Hepatocyte (in vitro differentiated cells): ENCODE measurements at regions not wholly inside any gene's neighbourhood (a gene's known extent, or its start where the extent isn't known, plus 50 kb on each side); places are given as distances from the start of the nearest gene placed in this dataset.

Source experiments
- DNase-seq: peaks from one replicate; pipeline ENCODE4 v3.0.0-alpha.2; 2016; ENCODE audit warnings: low spot score
- H2AFZ ChIP-seq: fragments of 200-600 bp; sonication (generic); 2 replicates; pipeline ENCODE4 v1.6.0; 2016; ENCODE audit warnings: antibody characterized with exemption, mild to moderate bottlenecking
- H3K27ac ChIP-seq: fragments of 200-600 bp; sonication (generic); 2 replicates; pipeline ENCODE4 v1.5.1; 2016; ENCODE audit warnings: mild to moderate bottlenecking
- H3K27me3 ChIP-seq: fragments of 200-600 bp; sonication (generic); 2 replicates; pipeline ENCODE4 v1.6.1; 2016
- H3K36me3 ChIP-seq: fragments of 200-600 bp; sonication (generic); replicated peaks from 2 replicates; pipeline ENCODE4 v1.5.1; 2016; ENCODE audit warnings: low read depth; ENCODE audit not compliant: insufficient read depth
- H3K4me1 ChIP-seq: fragments of 200-600 bp; sonication (generic); 2 replicates; pipeline ENCODE4 v1.5.1; 2016; ENCODE audit warnings: mild to moderate bottlenecking, moderate library complexity; ENCODE audit not compliant: insufficient read depth
- H3K4me2 ChIP-seq: fragments of 200-600 bp; sonication (generic); 2 replicates; pipeline ENCODE4 v1.6.0; 2016
- H3K4me3 ChIP-seq: fragments of 200-600 bp; sonication (generic); 2 replicates; pipeline ENCODE4 v1.5.1; 2016; ENCODE audit warnings: mild to moderate bottlenecking
- H3K79me2 ChIP-seq: fragments of 200-600 bp; sonication (generic); 2 replicates; pipeline ENCODE4 v1.6.0; 2017; ENCODE audit warnings: mild to moderate bottlenecking
- H3K9me2 ChIP-seq: fragments of 200-600 bp; sonication (generic); replicated peaks from 2 replicates; pipeline ENCODE4 v1.6.0; 2017; ENCODE audit warnings: mild to moderate bottlenecking; ENCODE audit not compliant: insufficient read depth
- H3K9me3 ChIP-seq: fragments of 200-600 bp; sonication (generic); 2 replicates; pipeline ENCODE4 v1.5.1; 2016; ENCODE audit warnings: low read depth, mild to moderate bottlenecking
- H4K20me1 ChIP-seq: fragments of 200-600 bp; sonication (generic); 2 replicates; pipeline ENCODE4 v1.6.0; 2016; ENCODE audit warnings: mild to moderate bottlenecking; ENCODE audit not compliant: insufficient read depth, poor library complexity, severe bottlenecking
- CTCF ChIP-seq: fragments of 200-600 bp; sonication (generic); IDR thresholded peaks from 2 replicates; pipeline ENCODE4 v1.5.1; 2016; ENCODE audit warnings: antibody characterized with exemption, mild to moderate bottlenecking; ENCODE audit not compliant: poor library complexity
- EZH2 ChIP-seq: fragments of 200-600 bp; sonication (generic); IDR thresholded peaks from 2 replicates; pipeline ENCODE4 v1.6.1; 2016; ENCODE audit warnings: antibody characterized with exemption, mild to moderate bottlenecking, borderline replicate concordance
- EZH2phosphoT487 ChIP-seq: fragments of 200-600 bp; sonication (generic); IDR thresholded peaks from one replicate; pipeline ENCODE4 v1.6.1; 2018; ENCODE audit warnings: antibody characterized with exemption, mild to moderate bottlenecking, low read depth, moderate library complexity; ENCODE audit not compliant: unreplicated experiment, severe bottlenecking
- WGBS: methylation state at CpG from one replicate; pipeline ENCODE4 v1.1.6; 2016; ENCODE audit warnings: low lambda C conversion rate; ENCODE audit errors: missing lambda C conversion rate; 5-methylcytosine and 5-hydroxymethylcytosine counted together

GRCh38 chr3:165549665-165550064, 287.6 kb downstream of the BCHE start:
- Histone ChIP-seq H3K79me2 (no peaks in the 10 kb centered on the region), H3K9me3 (peaks cover 4% of the 10 kb centered on the region), H3K4me1 (no peaks in the 10 kb centered on the region), H3K9me2 (no peaks in the 10 kb centered on the region), H4K20me1 (no peaks in the 10 kb centered on the region), H3K27me3 (no peaks in the 10 kb centered on the region), H3K27ac (no peak overlapping the region), H3K4me2 (no peak overlapping the region), H3K4me3 (no peak overlapping the region), H2AFZ (no peak overlapping the region), H3K36me3 (no peaks in the 10 kb centered on the region)
- TF ChIP-seq EZH2 (no peak), EZH2phosphoT487 (no peak), CTCF (no peak)
- 86% methylated on average over 5 of the region's 5 CpGs for WGBS
- no peak for DNase-seq

GRCh38 chr3:165549037-165549436, 288.2 kb downstream of the BCHE start:
- Histone ChIP-seq H3K4me1 (no peaks in the 10 kb centered on the region), H4K20me1 (no peaks in the 10 kb centered on the region), H3K9me3 (peaks cover 4% of the 10 kb centered on the region), H2AFZ (no peak overlapping the region), H3K4me3 (no peak overlapping the region), H3K27me3 (no peaks in the 10 kb centered on the region), H3K36me3 (no peaks in the 10 kb centered on the region), H3K79me2 (no peaks in the 10 kb centered on the region), H3K9me2 (no peaks in the 10 kb centered on the region), H3K27ac (no peak overlapping the region), H3K4me2 (no peak overlapping the region)
- no peak for DNase-seq
- TF ChIP-seq EZH2phosphoT487, result no peak
- no peak for TF ChIP-seq EZH2
- TF ChIP-seq CTCF, result no peak
- 83% methylated on average over 1 of the region's 1 CpG for WGBS

- TF ChIP-seq EZH2phosphoT487 (no peak), EZH2 (no peak), CTCF (no peak)
- DNase-seq, result no peak
- H3K9me3 ChIP-seq, result no peaks in the 10 kb centered on the region
- H2AFZ ChIP-seq, result no peak overlapping the region
- no peaks in the 10 kb centered on the region for H3K36me3 ChIP-seq
- no peak overlapping the region for H3K4me2 ChIP-seq
- H3K79me2 ChIP-seq, result no peaks in the 10 kb centered on the region
- no peaks in the 10 kb centered on the region for H3K4me1 ChIP-seq
- no peak overlapping the region for H3K27ac ChIP-seq
- WGBS, result 79% methylated on average over 4 of the region's 4 CpGs
- H3K4me3 ChIP-seq, result no peak overlapping the region
- no peaks in the 10 kb centered on the region for H4K20me1 ChIP-seq
- H3K27me3 ChIP-seq, result no peaks in the 10 kb centered on the region
- H3K9me2 ChIP-seq, result no peaks in the 10 kb centered on the region
Measured at GRCh38 chr3:165545059-165545458, 292.2 kb downstream of the BCHE start.

GRCh38 chr3:165544432-165544831, 292.8 kb downstream of the BCHE start:
- H3K36me3 ChIP-seq, result no peaks in the 10 kb centered on the region
- no peaks in the 10 kb centered on the region for H4K20me1 ChIP-seq
- DNase-seq, result no peak
- H3K4me1 ChIP-seq, result no peaks in the 10 kb centered on the region
- no peak overlapping the region for H2AFZ ChIP-seq
- no peak overlapping the region for H3K4me3 ChIP-seq
- no peaks in the 10 kb centered on the region for H3K9me2 ChIP-seq
- TF ChIP-seq EZH2, result no peak
- TF ChIP-seq EZH2phosphoT487, result no peak
- no peak for TF ChIP-seq CTCF
- WGBS, result 87% methylated on average over 7 of the region's 7 CpGs
- no peaks in the 10 kb centered on the region for H3K79me2 ChIP-seq
- no peaks in the 10 kb centered on the region for H3K27me3 ChIP-seq
- no peak overlapping the region for H3K4me2 ChIP-seq
- H3K9me3 ChIP-seq, result no peaks in the 10 kb centered on the region
- no peak overlapping the region for H3K27ac ChIP-seq
